HCT116 (cell line): ENCODE measurements at regions not wholly inside any gene's neighbourhood (a gene's known extent, or its start where the extent isn't known, plus 50 kb on each side); places are given as distances from the start of the nearest gene placed in this dataset.

Experiments
- ATAC-seq: fragments of 200-7000 bp; cut with Tn5 transposase; 2 replicates; pipeline ENCODE4 v1.9.1; 2020; ENCODE audit warnings: mild to moderate bottlenecking, moderate library complexity
- BruUV-seq: library from RNA; stranded (reverse); fragments of 400-500 nt; replicated peaks from 2 replicates; lab custom pipeline; 2021; lab: Mats Ljungman, UMichigan
- CTCF ChIA-PET: fragments of 300-600 bp; sonication (Branson Sonifier 250); formaldehyde crosslinking; loops from one replicate; lab custom pipeline; 2021; ENCODE audit warnings: antibody characterized with exemption; lab: Charles Lee
- POLR2A ChIA-PET: fragments of 300-600, 350-600 bp; sonication (Branson Sonifier 250); formaldehyde crosslinking; loops from one replicate; lab custom pipeline; 2021; ENCODE audit warnings: antibody characterized with exemption; lab: Charles Lee
- RAD21 ChIA-PET, 2 experiments: fragments of 300-600 bp; sonication (Branson Sonifier 250); formaldehyde crosslinking; loops; one replicate each; lab custom pipeline; 2023; ENCODE audit warnings: low total read pairs in 2 of 2; ENCODE audit not compliant: uncharacterized antibody in 2 of 2, unreplicated experiment in 2 of 2, low non-redundant PET in 1 of 2; lab: Charles Lee
- DNase-seq: peaks from one replicate; pipeline ENCODE4 v3.0.0-alpha.2; 2010; ENCODE audit warnings: low read depth, low spot score
- H2AFZ ChIP-seq: fragments of 200-600 bp; shearing (Covaris generic), sonication (generic); 2 replicates; pipeline ENCODE4 v1.6.1; 2017; ENCODE audit warnings: low read depth, mixed run types, mixed read lengths, antibody characterized with exemption, low read length; ENCODE audit not compliant: poor library complexity, severe bottlenecking
- H3K27ac ChIP-seq: 2 replicates; pipeline ENCODE4 v1.5.1; 2012; ENCODE audit warnings: low read depth, low read length
- H3K27me3 ChIP-seq: fragments of 200-600 bp; sonication (generic); 2 replicates; pipeline ENCODE4 v1.6.1; 2016; ENCODE audit warnings: mixed run types, low read length, mixed read lengths; ENCODE audit not compliant: insufficient read depth
- H3K36me3 ChIP-seq, 2 experiments: fragments of 200-500 bp in 1 of 2; fragments of 200-600 bp in 1 of 2; sonication (Bioruptor generic) in 1 of 2; sonication (generic) in 1 of 2; 2 replicates each; pipeline versions ENCODE4 v1.5.1 to v1.6.1; 2014 to 2016; ENCODE audit warnings: low read length in 2 of 2, inconsistent platforms in 1 of 2, mixed read lengths in 1 of 2, mixed run types in 1 of 2; ENCODE audit not compliant: insufficient read depth in 2 of 2, control insufficient read depth in 1 of 2
- H3K4me1 ChIP-seq, 2 experiments: fragments of 200-600 bp in 1 of 2; sonication (generic) in 1 of 2; 2 replicates each; pipeline versions ENCODE4 v1.5.1 to v1.6.1; 2012 to 2017; ENCODE audit warnings: low read length in 2 of 2, inconsistent platforms in 1 of 2, mild to moderate bottlenecking in 1 of 2, mixed read lengths in 1 of 2, mixed run types in 1 of 2, moderate library complexity in 1 of 2; ENCODE audit not compliant: insufficient read depth in 2 of 2, control insufficient read depth in 1 of 2
- H3K4me2 ChIP-seq: fragments of 200-600 bp; sonication (generic); 2 replicates; pipeline ENCODE4 v1.6.1; 2017; ENCODE audit warnings: mixed run types, low read length, mixed read lengths
- H3K4me3 ChIP-seq, 2 experiments: fragments of 200-600 bp in 1 of 2; sonication (generic) in 1 of 2; replicated peaks in 1 of 2; 2 replicates each; pipeline ENCODE4 v1.5.1; 2011 to 2016; ENCODE audit warnings: low read length in 2 of 2, control low read depth in 1 of 2, low read depth in 1 of 2, mild to moderate bottlenecking in 1 of 2, mixed read lengths in 1 of 2, mixed run types in 1 of 2
- H3K79me2 ChIP-seq: fragments of 200-600 bp; sonication (generic); 2 replicates; pipeline ENCODE4 v1.6.1; 2017; ENCODE audit warnings: mild to moderate bottlenecking, mixed run types, low read length, moderate library complexity, mixed read lengths; ENCODE audit not compliant: insufficient read depth
- H3K9ac ChIP-seq: fragments of 200-600 bp; sonication (generic); 2 replicates; pipeline ENCODE4 v1.6.1; 2016; ENCODE audit warnings: low read length, mixed read lengths
- H3K9me2 ChIP-seq: fragments of 200-600 bp; sonication (generic), shearing (Covaris generic); 2 replicates; pipeline ENCODE4 v1.6.1; 2017; ENCODE audit warnings: mixed run types, mild to moderate bottlenecking, moderate library complexity; ENCODE audit not compliant: insufficient read depth
- H3K9me3 ChIP-seq, 2 experiments: fragments of 200-500 bp in 1 of 2; fragments of 200-600 bp in 1 of 2; sonication (Bioruptor generic) in 1 of 2; sonication (generic) in 1 of 2; 2 replicates each; pipeline ENCODE4 v1.6.1; 2014 to 2017; ENCODE audit warnings: low read length in 2 of 2, mixed read lengths in 2 of 2, inconsistent platforms in 1 of 2, low read depth in 1 of 2, mild to moderate bottlenecking in 1 of 2, mixed run types in 1 of 2, moderate library complexity in 1 of 2; ENCODE audit not compliant: control insufficient read depth in 1 of 2, insufficient read depth in 1 of 2
- H4K20me1 ChIP-seq: fragments of 200-600 bp; sonication (generic), shearing (Covaris generic); 2 replicates; pipeline ENCODE4 v1.6.1; 2017; ENCODE audit warnings: mixed run types, mild to moderate bottlenecking, moderate library complexity; ENCODE audit not compliant: insufficient read depth
- ATF3 ChIP-seq: IDR thresholded peaks from 2 replicates; pipeline ENCODE4 v1.6.1; 2012
- CBX3 ChIP-seq: IDR thresholded peaks from 2 replicates; pipeline ENCODE4 v1.6.1; 2012; ENCODE audit warnings: low read depth
- CEBPB ChIP-seq: IDR thresholded peaks from 2 replicates; pipeline ENCODE4 v1.6.1; 2012; ENCODE audit warnings: low read depth
- CTCF ChIP-seq, 3 experiments: fragments of 200-600 bp in 1 of 3; sonication (generic) in 1 of 3; IDR thresholded peaks in 2 of 3; conservative IDR thresholded peaks in 1 of 3; 2 replicates each; pipeline ENCODE4 v1.5.1; 2012 to 2017; ENCODE audit warnings: low read depth in 2 of 3, low read length in 2 of 3, antibody characterized with exemption in 1 of 3, borderline replicate concordance in 1 of 3, control low read depth in 1 of 3, mild to moderate bottlenecking in 1 of 3, mixed read lengths in 1 of 3, mixed run types in 1 of 3, moderate library complexity in 1 of 3; ENCODE audit not compliant: insufficient read depth in 1 of 3
- EGR1 ChIP-seq: IDR thresholded peaks from 2 replicates; pipeline ENCODE4 v1.6.1; 2012; ENCODE audit warnings: low read depth
- ELF1 ChIP-seq: IDR thresholded peaks from 2 replicates; pipeline ENCODE4 v1.6.1; 2012; ENCODE audit warnings: low read depth, borderline replicate concordance
- EZH2 ChIP-seq: fragments of 200-600 bp; sonication (generic); IDR thresholded peaks from 2 replicates; pipeline ENCODE4 v1.6.1; 2017; ENCODE audit warnings: antibody characterized with exemption, mixed run types
- EZH2phosphoT487 ChIP-seq: fragments of 200-600 bp; IDR thresholded peaks from 2 replicates; pipeline ENCODE4 v1.6.1; 2018; ENCODE audit warnings: antibody characterized with exemption, borderline replicate concordance
- FOSL1 ChIP-seq: IDR thresholded peaks from 2 replicates; pipeline ENCODE4 v1.6.1; 2012; ENCODE audit warnings: low read depth
- JUND ChIP-seq: IDR thresholded peaks from 2 replicates; pipeline ENCODE4 v1.6.1; 2012
- MAX ChIP-seq: IDR thresholded peaks from 2 replicates; pipeline ENCODE4 v1.6.1; 2012
- POLR2AphosphoS5 ChIP-seq: IDR thresholded peaks from 2 replicates; pipeline ENCODE4 v1.6.1; 2011; ENCODE audit warnings: mild to moderate bottlenecking, low read depth, low read length, moderate library complexity
- REST ChIP-seq: IDR thresholded peaks from 2 replicates; pipeline ENCODE4 v1.6.1; 2012; ENCODE audit warnings: low read depth
- SIN3A ChIP-seq: IDR thresholded peaks from 2 replicates; pipeline ENCODE4 v1.6.1; 2012; ENCODE audit warnings: low read depth
- SP1 ChIP-seq: IDR thresholded peaks from 2 replicates; pipeline ENCODE4 v1.6.1; 2012; ENCODE audit warnings: low read depth
- SRF ChIP-seq: IDR thresholded peaks from 2 replicates; pipeline ENCODE4 v1.6.1; 2012; ENCODE audit warnings: low read depth
- TCF7L2 ChIP-seq: IDR thresholded peaks from 2 replicates; pipeline ENCODE4 v1.7.0; 2011; ENCODE audit warnings: borderline replicate concordance, inconsistent platforms; ENCODE audit not compliant: insufficient read depth, insufficient read length; ENCODE audit errors: extremely low read depth
- YY1 ChIP-seq: IDR thresholded peaks from 2 replicates; pipeline ENCODE4 v1.6.1; 2011; ENCODE audit warnings: low read length, low read depth, moderate library complexity, mild to moderate bottlenecking; ENCODE audit not compliant: insufficient replicate concordance; ENCODE audit errors: extremely low read depth
- ZBTB33 ChIP-seq: IDR thresholded peaks from 2 replicates; pipeline ENCODE4 v1.6.1; 2011; ENCODE audit warnings: mild to moderate bottlenecking, low read length, moderate library complexity; ENCODE audit not compliant: insufficient replicate concordance; ENCODE audit errors: extremely low read depth
- ZNF274 ChIP-seq: fragments of 200-500 bp; sonication (Bioruptor generic); IDR thresholded peaks from 2 replicates; pipeline ENCODE4 v1.6.1; 2014; ENCODE audit warnings: mild to moderate bottlenecking, low read depth, low read length, inconsistent platforms
- intact Hi-C: fragments of 100-400 bp; cut with micrococcal nuclease; formaldehyde crosslinking; loops from 2 replicates; pipeline ENCODE4 v1.10.0; 2022

- no peaks in the 10 kb centered on the region for H3K9me2 ChIP-seq
- H3K9me3 ChIP-seq: no peaks in the 10 kb centered on the region
- BruUV-seq: no TSS peak
- intact Hi-C loops: no loop called here
- H4K20me1 ChIP-seq: no peaks in the 10 kb centered on the region
- TF ChIP-seq ATF3 (no peak), SRF (no peak), ELF1 (no peak), ZBTB33 (no peak), MAX (no peak), EZH2phosphoT487 (no peak), CTCF (IDR thresholded peaks at IDR 0.05 in 2 of 3, conservative IDR thresholded peaks at IDR 0.05 in 1 of 3; ENCODE audit: borderline replicate concordance in 1 of 3, insufficient read depth in 1 of 3, low read depth in 2 of 3, low read length in 2 of 3) (no peak), EZH2 (no peak), SIN3A (no peak), EGR1 (no peak), REST (no peak), POLR2AphosphoS5 (no peak), CEBPB (no peak), YY1 (no peak), SP1 (no peak), ZNF274 (no peak), FOSL1 (no peak), CBX3 (no peak), TCF7L2 (no peak), JUND (no peak)
- no peak overlapping the region for H2AFZ ChIP-seq
- H3K4me3 ChIP-seq: no peak overlapping the region
- H3K4me2 ChIP-seq: no peak overlapping the region
- no peak for DNase-seq
- H3K79me2 ChIP-seq: no peaks in the 10 kb centered on the region
- no peaks in the 10 kb centered on the region for H3K36me3 ChIP-seq
- no peaks in the 10 kb centered on the region for H3K4me1 ChIP-seq
- CTCF ChIA-PET: no interaction called here
- no peak for ATAC-seq
- RAD21 ChIA-PET: no interaction called here
- H3K27me3 ChIP-seq: no peaks in the 10 kb centered on the region
- POLR2A ChIA-PET: no interaction called here
- H3K27ac ChIP-seq: no peak overlapping the region
- no peak overlapping the region for H3K9ac ChIP-seq
Observed at GRCh38 chr12:40464121-40464520, 228.1 kb upstream of the CNTN1 start.
